IgD-negative memory B cell (primary cell): ENCODE measurements at regions not wholly inside any gene's neighbourhood (a gene's known extent, or its start where the extent isn't known, plus 50 kb on each side); places are given as distances from the start of the nearest gene placed in this dataset.

Experiments
- H3K27ac Mint-ChIP-seq, 3 donors: one replicate each; pipeline ENCODE4 v1.8.0; 2020 to 2022; ENCODE audit warnings: mild to moderate bottlenecking in 3 of 3, mixed read lengths in 3 of 3, moderate library complexity in 1 of 3
- H3K27me3 Mint-ChIP-seq: one replicate; pipeline ENCODE4 v1.8.0; 2021; ENCODE audit warnings: mixed read lengths
- H3K36me3 Mint-ChIP-seq: one replicate; pipeline ENCODE4 v1.8.0; 2020; ENCODE audit warnings: mild to moderate bottlenecking, mixed read lengths
- H3K4me1 Mint-ChIP-seq, 3 donors: one replicate each; pipeline ENCODE4 v1.8.0; 2020 to 2022; ENCODE audit warnings: mixed read lengths in 3 of 3, mild to moderate bottlenecking in 1 of 3
- H3K4me3 Mint-ChIP-seq, 4 donors: one replicate each; pipeline ENCODE4 v1.8.0; 2020 to 2022; ENCODE audit warnings: mild to moderate bottlenecking in 4 of 4, mixed read lengths in 4 of 4, moderate library complexity in 3 of 4
- H3K9me3 Mint-ChIP-seq, 3 donors: one replicate each; pipeline ENCODE4 v1.8.0; 2020 to 2021; ENCODE audit warnings: mixed read lengths in 3 of 3, mild to moderate bottlenecking in 1 of 3

- Mint-ChIP-seq H3K9me3 (peaks cover 5 to 15% (median 11%) of the 10 kb centered on the region in 3 donors), H3K4me1 (no peaks in the 10 kb centered on the region), H3K27ac (no peak overlapping the region), H3K27me3 (peaks cover 9% of the 10 kb centered on the region), H3K4me3 (peak overlapping the region in 1 of 4 donors; percentile 29), H3K36me3 (no peaks in the 10 kb centered on the region)
These were observed 59.2 kb upstream of the NKX1-1 start for GRCh38 chr4:1465173-1466033.

- H3K27ac Mint-ChIP-seq, result no peak overlapping the region
- peaks cover 5 to 15% (median 11%) of the 10 kb centered on the region in 3 donors for H3K9me3 Mint-ChIP-seq
- no peaks in the 10 kb centered on the region for H3K36me3 Mint-ChIP-seq
- peaks cover 13% of the 10 kb centered on the region for H3K27me3 Mint-ChIP-seq
- H3K4me1 Mint-ChIP-seq, result no peaks in the 10 kb centered on the region
- H3K4me3 Mint-ChIP-seq, result no peak overlapping the region
These were observed 58.4 kb upstream of the NKX1-1 start for GRCh38 chr4:1464581-1465171.

- Mint-ChIP-seq H3K4me3 (no peak overlapping the region), H3K27me3 (peaks cover 13% of the 10 kb centered on the region)
These were observed 57.8 kb upstream of the NKX1-1 start for GRCh38 chr4:1463927-1464540.

GRCh38 chr4:1463088-1463926 lies 57.1 kb upstream of the NKX1-1 start:
- Mint-ChIP-seq H3K4me1 (no peaks in the 10 kb centered on the region), H3K36me3 (no peaks in the 10 kb centered on the region), H3K4me3 (no peak overlapping the region)

More at GRCh38 chr4:1463927-1464540, 57.8 kb upstream of the NKX1-1 start:
- peaks cover 5 to 15% (median 11%) of the 10 kb centered on the region in 3 donors for H3K9me3 Mint-ChIP-seq
- H3K27ac Mint-ChIP-seq, result no peak overlapping the region
- no peaks in the 10 kb centered on the region for H3K36me3 Mint-ChIP-seq
- no peaks in the 10 kb centered on the region for H3K4me1 Mint-ChIP-seq

GRCh38 chr4:1462768-1463075 lies 56.5 kb upstream of the NKX1-1 start:
- no peak overlapping the region for H3K27ac Mint-ChIP-seq
- peaks cover 16% of the 10 kb centered on the region for H3K27me3 Mint-ChIP-seq
- no peak overlapping the region for H3K4me3 Mint-ChIP-seq
- peaks cover 3 to 6% (median 3%) of the 10 kb centered on the region in 3 donors for H3K9me3 Mint-ChIP-seq
- H3K4me1 Mint-ChIP-seq, result no peaks in the 10 kb centered on the region
- H3K36me3 Mint-ChIP-seq, result no peaks in the 10 kb centered on the region

More at GRCh38 chr4:1463088-1463926, 57.1 kb upstream of the NKX1-1 start:
- Mint-ChIP-seq H3K27me3 (peaks cover 16% of the 10 kb centered on the region), H3K9me3 (peaks cover 5 to 12% (median 9%) of the 10 kb centered on the region in 3 donors), H3K27ac (no peak overlapping the region)

GRCh38 chr4:1462009-1462767 lies 55.9 kb upstream of the NKX1-1 start:
- H3K4me3 Mint-ChIP-seq, result no peak overlapping the region
- no peaks in the 10 kb centered on the region for H3K4me1 Mint-ChIP-seq
- no peaks in the 10 kb centered on the region for H3K36me3 Mint-ChIP-seq
- H3K27me3 Mint-ChIP-seq, result peaks cover 19% of the 10 kb centered on the region
- no peak overlapping the region for H3K27ac Mint-ChIP-seq
- peaks cover 0 to 3% (median 3%) of the 10 kb centered on the region in 3 donors for H3K9me3 Mint-ChIP-seq

- Mint-ChIP-seq H3K9me3 (peaks cover 0 to 9% (median 8%) of the 10 kb centered on the region in 3 donors), H3K27me3 (peaks cover 20% of the 10 kb centered on the region), H3K4me1 (no peaks in the 10 kb centered on the region), H3K36me3 (peaks cover 1% of the 10 kb centered on the region), H3K4me3 (no peak overlapping the region), H3K27ac (no peak overlapping the region)
These were observed 55.0 kb upstream of the NKX1-1 start for GRCh38 chr4:1460967-1461868.

GRCh38 chr4:1459722-1460511 lies 53.7 kb upstream of the NKX1-1 start:
- Mint-ChIP-seq H3K4me3 (no peak overlapping the region), H3K27ac (no peak overlapping the region), H3K27me3 (peaks cover 20% of the 10 kb centered on the region), H3K9me3 (peaks cover 0 to 10% (median 8%) of the 10 kb centered on the region in 3 donors), H3K4me1 (no peaks in the 10 kb centered on the region), H3K36me3 (peaks cover 1% of the 10 kb centered on the region)

GRCh38 chr4:1459081-1459721 lies 53.0 kb upstream of the NKX1-1 start:
- H3K27ac Mint-ChIP-seq, result no peak overlapping the region
- peaks cover 1% of the 10 kb centered on the region for H3K36me3 Mint-ChIP-seq
- H3K4me1 Mint-ChIP-seq, result no peaks in the 10 kb centered on the region
- peaks cover 0 to 12% (median 12%) of the 10 kb centered on the region in 3 donors for H3K9me3 Mint-ChIP-seq
- H3K27me3 Mint-ChIP-seq, result peaks cover 20% of the 10 kb centered on the region
- H3K4me3 Mint-ChIP-seq, result no peak overlapping the region

- no peak overlapping the region for H3K27ac Mint-ChIP-seq
- H3K27me3 Mint-ChIP-seq, result peaks cover 20% of the 10 kb centered on the region
- H3K4me3 Mint-ChIP-seq, result no peak overlapping the region
- H3K9me3 Mint-ChIP-seq, result peaks cover 6 to 18% (median 16%) of the 10 kb centered on the region in 3 donors
- no peaks in the 10 kb centered on the region for H3K4me1 Mint-ChIP-seq
- H3K36me3 Mint-ChIP-seq, result peaks cover 1% of the 10 kb centered on the region
These were observed 52.3 kb upstream of the NKX1-1 start for GRCh38 chr4:1458581-1458980.
